Thyroid gland (tissue), 4 donors: ENCODE measurements at regions not wholly inside any gene's neighbourhood (a gene's known extent, or its start where the extent isn't known, plus 50 kb on each side); places are given as distances from the start of the nearest gene placed in this dataset.

ENCODE experiments used
- CTCF ChIP-seq, 6 experiments: fragments of 200-600 bp in 3 of 6; fragments of 450-650 bp in 3 of 6; sonication (generic) in 3 of 6; IDR thresholded peaks; one replicate each; pipeline ENCODE4 v1.5.1; 2016 to 2019; ENCODE audit warnings: antibody characterized with exemption in 6 of 6, mild to moderate bottlenecking in 2 of 6, inconsistent platforms in 1 of 6, moderate library complexity in 1 of 6
- POLR2A ChIP-seq, 2 donors: fragments of 450-650 bp; IDR thresholded peaks; one replicate each; pipeline ENCODE4 v1.6.1; 2017; ENCODE audit warnings: antibody characterized with exemption in 2 of 2, mild to moderate bottlenecking in 2 of 2, moderate library complexity in 1 of 2

GRCh38 chr10:130774871-130775270, 536.6 kb downstream of the TCERG1L start:
- TF ChIP-seq CTCF (IDR thresholded peaks at IDR 0.05), result no peak
- no peak for TF ChIP-seq POLR2A (IDR thresholded peaks at IDR 0.05)
